HG02759 (cell line): ENCODE measurements at regions not wholly inside any gene's neighbourhood (a gene's known extent, or its start where the extent isn't known, plus 50 kb on each side); places are given as distances from the start of the nearest gene placed in this dataset.

Experiments
- ATAC-seq: cut with Tn5 transposase; IDR thresholded peaks from one replicate; pipeline ENCODE4 v1.9.1; 2021; ENCODE audit warnings: mild to moderate bottlenecking, moderate library complexity; ENCODE audit not compliant: unreplicated experiment

GRCh38 chr1:34590211-34590623 is 164.6 kb upstream of the GJB5 start:
- ATAC-seq = no peak

- no peak for ATAC-seq
These were observed 162.9 kb upstream of the GJB5 start for GRCh38 chr1:34591751-34592629.

- ATAC-seq = no peak
These were observed 156.9 kb upstream of the GJB5 start for GRCh38 chr1:34597877-34598514.

GRCh38 chr1:34602907-34603306 is 151.9 kb upstream of the GJB5 start:
- no peak for ATAC-seq

GRCh38 chr1:34603594-34603993 is 151.3 kb upstream of the GJB5 start:
- no peak for ATAC-seq

GRCh38 chr1:34606504-34606903 is 148.3 kb upstream of the GJB5 start:
- ATAC-seq = no peak

GRCh38 chr1:34610063-34610462 is 144.8 kb upstream of the GJB5 start:
- ATAC-seq = no peak

GRCh38 chr1:34611571-34611970 is 143.3 kb upstream of the GJB5 start:
- ATAC-seq = no peak

GRCh38 chr1:34612091-34612827 is 142.6 kb upstream of the GJB5 start:
- no peak for ATAC-seq

GRCh38 chr1:34617321-34618118 is 137.3 kb upstream of the GJB5 start:
- ATAC-seq = no peak

- no peak for ATAC-seq
These were observed 136.5 kb upstream of the GJB5 start for GRCh38 chr1:34618381-34618780.

- no peak for ATAC-seq
These were observed 135.6 kb upstream of the GJB5 start for GRCh38 chr1:34619256-34619655.

- ATAC-seq = no peak
These were observed 132.9 kb upstream of the GJB5 start for GRCh38 chr1:34621916-34622315.

- no peak for ATAC-seq
These were observed 129.3 kb upstream of the GJB5 start for GRCh38 chr1:34625521-34626015.

- no peak for ATAC-seq
These were observed 127.2 kb upstream of the GJB5 start for GRCh38 chr1:34627465-34628240.

- no peak for ATAC-seq
These were observed 123.7 kb upstream of the GJB5 start for GRCh38 chr1:34631126-34631525.

- no peak for ATAC-seq
These were observed 115.1 kb upstream of the GJB5 start for GRCh38 chr1:34639701-34640100.

GRCh38 chr1:34640654-34641401 is 114.0 kb upstream of the GJB5 start:
- ATAC-seq = no peak

GRCh38 chr1:34642679-34643078 is 112.2 kb upstream of the GJB5 start:
- no peak for ATAC-seq
